OCI-LY1 (cell line): ENCODE measurements at regions not wholly inside any gene's neighbourhood (a gene's known extent, or its start where the extent isn't known, plus 50 kb on each side); places are given as distances from the start of the nearest gene placed in this dataset.

Experiments
- CTCF ChIP-seq: fragments of 200-600 bp; sonication (generic), shearing (Covaris generic); IDR thresholded peaks from 2 replicates; pipeline ENCODE4 v1.5.1; 2017; ENCODE audit warnings: mild to moderate bottlenecking, antibody characterized with exemption, low read length, moderate library complexity, mixed read lengths
- EZH2 ChIP-seq: fragments of 200-600 bp; sonication (generic), shearing (Covaris generic); IDR thresholded peaks from 2 replicates; pipeline ENCODE4 v1.8.0; 2017; ENCODE audit warnings: borderline replicate concordance, mixed run types, mild to moderate bottlenecking, antibody characterized with exemption, low read length, moderate library complexity, mixed read lengths

GRCh38 chr1:37130221-37130948 lies 96.1 kb upstream of the GRIK3 start:
- TF ChIP-seq CTCF (no peak), EZH2 (no peak)
